Liver (tissue), 8 donors: ENCODE measurements at regions not wholly inside any gene's neighbourhood (a gene's known extent, or its start where the extent isn't known, plus 50 kb on each side); places are given as distances from the start of the nearest gene placed in this dataset.
"Not testable (repeated sequence)": the region's sequence is repeated elsewhere in the genome, so short reads cannot be mapped to it uniquely, and the experiment has no call there.

ENCODE experiments used
- DNase-seq: peaks from one replicate; pipeline ENCODE4 v3.0.0-alpha.2; 2017; ENCODE audit warnings: low spot score
- H3K27ac ChIP-seq, 2 donors: one replicate each; pipeline ENCODE4 v1.7.0; 2013; ENCODE audit warnings: inconsistent platforms in 2 of 2, low read length in 2 of 2, control low read depth in 1 of 2, low read depth in 1 of 2, mild to moderate bottlenecking in 1 of 2
- H3K27me3 ChIP-seq, 4 donors: one replicate each; pipeline versions ENCODE4 v1.6.1 to v1.7.0; 2013; ENCODE audit warnings: low read length in 3 of 4, inconsistent platforms in 1 of 4, mild to moderate bottlenecking in 1 of 4, moderate library complexity in 1 of 4; ENCODE audit not compliant: control insufficient read depth in 4 of 4, insufficient read depth in 4 of 4
- H3K36me3 ChIP-seq, 4 donors: one replicate each; pipeline versions ENCODE4 v1.6.1 to v1.7.0; 2013; ENCODE audit warnings: low read length in 3 of 4, mild to moderate bottlenecking in 3 of 4, low read depth in 1 of 4, moderate library complexity in 1 of 4; ENCODE audit not compliant: control insufficient read depth in 4 of 4, insufficient read depth in 3 of 4
- H3K4me1 ChIP-seq, 4 donors: one replicate each; pipeline versions ENCODE4 v1.6.1 to v1.7.0; 2013; ENCODE audit warnings: low read length in 3 of 4, mild to moderate bottlenecking in 3 of 4, moderate library complexity in 1 of 4; ENCODE audit not compliant: control insufficient read depth in 4 of 4, insufficient read depth in 4 of 4
- H3K4me3 ChIP-seq, 3 donors: one replicate each; pipeline versions ENCODE4 v1.6.1 to v1.7.0; 2013; ENCODE audit warnings: low read length in 3 of 3, control low read depth in 1 of 3, low read depth in 1 of 3, mild to moderate bottlenecking in 1 of 3
- H3K9ac ChIP-seq, 2 donors: one replicate each; pipeline ENCODE4 v1.7.0; 2013; ENCODE audit warnings: low read length in 2 of 2, mild to moderate bottlenecking in 2 of 2, moderate library complexity in 2 of 2, control low read depth in 1 of 2, low read depth in 1 of 2
- H3K9me3 ChIP-seq, 4 donors: one replicate each; pipeline versions ENCODE4 v1.6.1 to v1.7.0; 2013; ENCODE audit warnings: low read length in 3 of 4; ENCODE audit not compliant: control insufficient read depth in 4 of 4
- ATF3 ChIP-seq: IDR thresholded peaks from 2 replicates; pipeline ENCODE4 v1.6.1; 2016; ENCODE audit warnings: antibody characterized with exemption
- GABPA ChIP-seq, 2 donors: IDR thresholded peaks in 1 of 2; conservative IDR thresholded peaks in 1 of 2; 2 replicates each; pipeline ENCODE4 v1.6.1; 2016; ENCODE audit warnings: antibody characterized with exemption in 2 of 2, mild to moderate bottlenecking in 1 of 2, moderate library complexity in 1 of 2
- HNF4A ChIP-seq, 2 donors: conservative IDR thresholded peaks; 2 replicates each; pipeline ENCODE4 v1.6.1; 2016; ENCODE audit warnings: antibody characterized with exemption in 2 of 2, mild to moderate bottlenecking in 2 of 2
- HNF4G ChIP-seq: IDR thresholded peaks from 2 replicates; pipeline ENCODE4 v1.6.1; 2016; ENCODE audit warnings: antibody characterized with exemption
- JUND ChIP-seq, 2 donors: IDR thresholded peaks; 2 replicates each; pipeline ENCODE4 v1.6.1; 2016; ENCODE audit warnings: antibody characterized with exemption in 2 of 2
- NR2F2 ChIP-seq: IDR thresholded peaks from 2 replicates; pipeline ENCODE4 v1.6.1; 2016; ENCODE audit warnings: antibody characterized with exemption
- REST ChIP-seq: IDR thresholded peaks from 2 replicates; pipeline ENCODE4 v1.6.1; 2016; ENCODE audit warnings: antibody characterized with exemption, mild to moderate bottlenecking
- TAF1 ChIP-seq: conservative IDR thresholded peaks from 2 replicates; pipeline ENCODE4 v1.6.1; 2016; ENCODE audit warnings: antibody characterized with exemption, mild to moderate bottlenecking
- YY1 ChIP-seq: IDR thresholded peaks from 2 replicates; pipeline ENCODE4 v1.6.1; 2016; ENCODE audit warnings: antibody characterized with exemption, mild to moderate bottlenecking
- ZBTB33 ChIP-seq: IDR thresholded peaks from 2 replicates; pipeline ENCODE4 v1.6.1; 2016; ENCODE audit warnings: antibody characterized with exemption
- WGBS: extraction: QIAGEN DNeasy Blood & Tissue Kit; methylation state at CpG from one replicate; pipeline ENCODE4 v1.1.7; 2013; 5-methylcytosine and 5-hydroxymethylcytosine counted together
- TF ChIP-seq, protein P1 (sequence below): fragments of 150-350 bp; IDR thresholded peaks from 2 replicates; pipeline ENCODE4 v1.5.1; 2017; ENCODE audit warnings: improper control_type of control experiment, low read depth, low read length; ENCODE audit not compliant: missing input control
- TF ChIP-seq, protein P2 (sequence below): IDR thresholded peaks from 2 replicates; pipeline ENCODE4 v1.6.1; 2016; ENCODE audit warnings: antibody characterized with exemption
- donor health status: healthy.
- donor health status: healthy.
- donor health status: healthy.
- donor health status: healthy.
- donor health status: healthy.

DNA sequence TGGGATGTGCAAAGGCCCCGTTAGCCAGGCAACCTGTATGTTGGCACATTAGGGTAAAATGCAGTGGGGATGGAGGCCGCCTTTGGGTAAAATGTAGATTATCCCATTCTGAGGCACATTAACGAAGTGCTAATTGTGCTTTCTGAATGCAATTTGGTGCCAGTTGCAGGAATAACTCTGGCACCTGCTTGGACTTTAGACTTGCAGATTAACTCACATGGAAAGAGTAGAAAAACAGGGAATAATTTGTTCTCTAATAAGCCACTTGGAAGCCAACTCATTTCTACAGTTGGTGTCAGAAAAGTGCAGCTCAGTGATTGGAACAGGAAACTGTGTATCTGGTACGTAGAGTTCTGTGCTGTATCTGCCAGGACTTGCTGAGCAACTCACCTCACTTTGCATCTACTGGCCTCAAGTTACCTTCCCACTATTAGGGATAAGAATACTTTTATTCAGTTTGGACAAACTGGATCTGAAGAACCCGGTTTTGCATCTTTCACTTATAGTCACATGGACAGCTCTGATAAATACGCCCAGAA, 377.4 kb upstream of the PODXL start:
- 60% methylated on average over 6 of the region's 6 CpGs for WGBS
- Histone ChIP-seq H3K9me3 (no peaks in the 10 kb centered on the region), H3K27me3 (peaks cover 0 to 4% (median 1%) of the 10 kb centered on the region in 4 donors), H3K4me1 (no peaks in the 10 kb centered on the region), H3K9ac (no peak overlapping the region), H3K36me3 (no peaks in the 10 kb centered on the region), H3K27ac (no peak overlapping the region), H3K4me3 (no peak overlapping the region)
- no peak for DNase-seq
- TF ChIP-seq REST (no peak), YY1 (no peak), TAF1 (no peak), NR2F2 (no peak), ATF3 (no peak), HNF4A (conservative IDR thresholded peaks at IDR 0.05) (no peak), HNF4G (no peak), GABPA (IDR thresholded peaks at IDR 0.05 in 1 of 2, conservative IDR thresholded peaks at IDR 0.05 in 1 of 2) (no peak)
- TF ChIP-seq, protein P1, sequence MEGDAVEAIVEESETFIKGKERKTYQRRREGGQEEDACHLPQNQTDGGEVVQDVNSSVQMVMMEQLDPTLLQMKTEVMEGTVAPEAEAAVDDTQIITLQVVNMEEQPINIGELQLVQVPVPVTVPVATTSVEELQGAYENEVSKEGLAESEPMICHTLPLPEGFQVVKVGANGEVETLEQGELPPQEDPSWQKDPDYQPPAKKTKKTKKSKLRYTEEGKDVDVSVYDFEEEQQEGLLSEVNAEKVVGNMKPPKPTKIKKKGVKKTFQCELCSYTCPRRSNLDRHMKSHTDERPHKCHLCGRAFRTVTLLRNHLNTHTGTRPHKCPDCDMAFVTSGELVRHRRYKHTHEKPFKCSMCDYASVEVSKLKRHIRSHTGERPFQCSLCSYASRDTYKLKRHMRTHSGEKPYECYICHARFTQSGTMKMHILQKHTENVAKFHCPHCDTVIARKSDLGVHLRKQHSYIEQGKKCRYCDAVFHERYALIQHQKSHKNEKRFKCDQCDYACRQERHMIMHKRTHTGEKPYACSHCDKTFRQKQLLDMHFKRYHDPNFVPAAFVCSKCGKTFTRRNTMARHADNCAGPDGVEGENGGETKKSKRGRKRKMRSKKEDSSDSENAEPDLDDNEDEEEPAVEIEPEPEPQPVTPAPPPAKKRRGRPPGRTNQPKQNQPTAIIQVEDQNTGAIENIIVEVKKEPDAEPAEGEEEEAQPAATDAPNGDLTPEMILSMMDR = no peak

GRCh38 chr7:131933219-131933618, 376.8 kb upstream of the PODXL start:
- 77% methylated on average over 2 of the region's 2 CpGs for WGBS

DNA sequence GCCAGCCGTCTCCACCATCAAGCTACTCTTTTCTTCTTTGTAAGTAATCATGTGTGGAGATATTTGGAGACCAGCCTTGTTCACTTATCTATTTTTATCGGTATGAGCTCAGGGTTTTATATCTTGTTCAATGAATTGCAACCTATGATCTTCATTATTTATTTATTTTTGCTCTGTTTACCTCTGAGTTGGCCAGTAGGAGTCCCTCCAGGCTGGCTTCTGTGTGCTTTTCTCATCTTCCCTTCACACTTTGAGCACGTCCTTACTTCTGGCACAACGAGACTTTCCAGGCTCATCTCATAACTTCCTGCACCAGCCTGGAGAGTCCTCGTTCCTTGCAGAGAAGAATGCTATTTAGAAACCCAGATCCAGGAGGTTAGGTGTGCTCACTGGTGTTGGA, 375.8 kb upstream of the PODXL start:
- H3K9me3 ChIP-seq = no peaks in the 10 kb centered on the region
- H3K27me3 ChIP-seq = peaks cover 0 to 7% (median 3%) of the 10 kb centered on the region in 4 donors
- no peaks in the 10 kb centered on the region for H3K36me3 ChIP-seq
- 63% methylated on average over 5 of the region's 5 CpGs for WGBS
- DNase-seq = no peak
- TF ChIP-seq JUND (IDR thresholded peaks at IDR 0.05) = no peak
- TF ChIP-seq TAF1 = no peak
- TF ChIP-seq, protein P2, sequence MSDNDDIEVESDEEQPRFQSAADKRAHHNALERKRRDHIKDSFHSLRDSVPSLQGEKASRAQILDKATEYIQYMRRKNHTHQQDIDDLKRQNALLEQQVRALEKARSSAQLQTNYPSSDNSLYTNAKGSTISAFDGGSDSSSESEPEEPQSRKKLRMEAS = no peak
- TF ChIP-seq NR2F2 = no peak
- TF ChIP-seq ZBTB33 = no peak
- no peak for TF ChIP-seq ATF3
- no peak overlapping the region for H3K4me3 ChIP-seq
- H3K9ac ChIP-seq = no peak overlapping the region
- H3K27ac ChIP-seq = no peak overlapping the region
- H3K4me1 ChIP-seq = no peaks in the 10 kb centered on the region

More at GRCh38 chr7:131933219-131933618, 376.8 kb upstream of the PODXL start:
- H3K36me3 ChIP-seq, H3K9me3 ChIP-seq, H3K4me1 ChIP-seq, H3K27ac ChIP-seq, H3K27me3 ChIP-seq, H3K9ac ChIP-seq, DNase-seq, H3K4me3 ChIP-seq: not testable (repeated sequence)
